ENCODE measurements at regions not wholly inside any gene's neighbourhood (a gene's known extent, or its start where the extent isn't known, plus 50 kb on each side); places are given as distances from the start of the nearest gene placed in this dataset.

DNA sequence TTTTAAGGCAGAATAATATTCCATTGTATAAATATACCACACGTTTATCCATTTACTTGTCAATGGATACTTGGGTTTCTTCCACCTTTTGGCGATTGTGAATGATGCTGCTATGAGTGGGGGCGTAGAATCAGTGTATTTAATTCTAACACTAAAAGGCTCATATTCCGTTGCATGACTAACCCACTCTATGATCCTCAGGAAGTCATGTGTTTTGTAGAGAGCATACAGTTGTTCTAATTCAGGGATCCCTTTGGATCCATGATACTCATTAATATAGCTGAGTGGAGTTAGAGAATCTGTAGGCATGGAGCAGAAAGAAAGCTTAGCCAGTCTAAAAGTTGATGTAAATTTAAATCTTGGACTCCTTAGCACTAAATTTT, 74.2 kb upstream of the TMEM170B start:
- Histone ChIP-seq H3K27ac (no peak overlapping the region), H3K9me3 (no peaks in the 10 kb centered on the region), H3K27me3 (no peaks in the 10 kb centered on the region), H3K4me1 (no peaks in the 10 kb centered on the region), H3K36me3 (no peaks in the 10 kb centered on the region), H3K4me3 (no peak overlapping the region)
- 70 to 91% methylated on average over 4 of the region's 4 CpGs for WGBS, 2 donors
- no peak for DNase-seq
- FAIRE-seq, result no peak
- no peak for TF ChIP-seq CTCF (IDR thresholded peaks at IDR 0.05)
- intact Hi-C loops (cut with DNase I), result no loop called here
- ATAC-seq, result no peak

DNA sequence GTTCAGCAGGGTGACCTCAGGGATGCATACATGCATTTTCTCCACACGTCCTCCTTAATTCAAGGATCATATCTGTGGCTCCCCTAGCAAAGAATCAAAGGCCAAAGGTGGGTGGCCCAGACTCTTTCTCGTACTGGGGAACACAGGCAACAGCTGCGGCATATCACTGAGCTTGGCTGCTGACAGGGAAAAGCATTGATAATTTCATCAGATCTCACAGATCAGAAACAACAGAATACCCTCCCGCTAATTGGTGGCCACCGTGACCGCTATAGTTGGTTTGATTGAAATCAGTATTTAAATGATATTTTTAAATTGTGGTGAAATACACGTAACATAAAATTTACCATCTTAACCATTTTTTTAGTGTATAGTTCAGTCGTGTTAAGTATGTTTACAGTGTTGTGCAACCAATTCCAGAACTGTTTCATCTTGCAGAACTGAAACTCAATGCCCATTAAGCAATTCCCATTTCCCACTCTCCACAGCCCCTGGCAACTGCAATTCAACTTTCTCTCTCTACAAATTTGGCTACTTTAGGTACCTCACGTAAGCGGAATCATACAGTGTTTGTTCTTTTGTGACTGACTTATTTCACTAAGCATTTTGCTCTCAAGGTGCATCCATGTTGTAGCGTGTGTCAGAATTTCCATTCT, 74.7 kb upstream of the TMEM170B start:
- no peak for TF ChIP-seq CTCF (IDR thresholded peaks at IDR 0.05)
- ATAC-seq, result peak in 2 of 4 donors; percentile 38 to 53
- Histone ChIP-seq H3K27ac (no peak overlapping the region), H3K4me1 (no peaks in the 10 kb centered on the region), H3K27me3 (no peaks in the 10 kb centered on the region), H3K4me3 (no peak overlapping the region), H3K36me3 (no peaks in the 10 kb centered on the region), H3K9me3 (no peaks in the 10 kb centered on the region)
- WGBS, 2 donors, result 76 to 79% methylated on average over 11 of the region's 11 CpGs
- no peak for FAIRE-seq
- intact Hi-C loops (cut with DNase I), result no loop called here
- no peak for DNase-seq

GRCh38 chr6:11460837-11461661, 76.5 kb upstream of the TMEM170B start:
- no peak for TF ChIP-seq CTCF (IDR thresholded peaks at IDR 0.05)
- H3K27ac ChIP-seq, result no peak overlapping the region
- no peak for ATAC-seq
- H3K27me3 ChIP-seq, result no peaks in the 10 kb centered on the region
- WGBS, 2 donors, result 71 to 77% methylated on average over 7 of the region's 7 CpGs
- H3K36me3 ChIP-seq, result no peaks in the 10 kb centered on the region
- intact Hi-C loops (cut with DNase I), result no loop called here
- DNase-seq, result no peak
- H3K9me3 ChIP-seq, result no peaks in the 10 kb centered on the region
- no peak for FAIRE-seq
- H3K4me1 ChIP-seq, result no peaks in the 10 kb centered on the region
- H3K4me3 ChIP-seq, result no peak overlapping the region

DNA sequence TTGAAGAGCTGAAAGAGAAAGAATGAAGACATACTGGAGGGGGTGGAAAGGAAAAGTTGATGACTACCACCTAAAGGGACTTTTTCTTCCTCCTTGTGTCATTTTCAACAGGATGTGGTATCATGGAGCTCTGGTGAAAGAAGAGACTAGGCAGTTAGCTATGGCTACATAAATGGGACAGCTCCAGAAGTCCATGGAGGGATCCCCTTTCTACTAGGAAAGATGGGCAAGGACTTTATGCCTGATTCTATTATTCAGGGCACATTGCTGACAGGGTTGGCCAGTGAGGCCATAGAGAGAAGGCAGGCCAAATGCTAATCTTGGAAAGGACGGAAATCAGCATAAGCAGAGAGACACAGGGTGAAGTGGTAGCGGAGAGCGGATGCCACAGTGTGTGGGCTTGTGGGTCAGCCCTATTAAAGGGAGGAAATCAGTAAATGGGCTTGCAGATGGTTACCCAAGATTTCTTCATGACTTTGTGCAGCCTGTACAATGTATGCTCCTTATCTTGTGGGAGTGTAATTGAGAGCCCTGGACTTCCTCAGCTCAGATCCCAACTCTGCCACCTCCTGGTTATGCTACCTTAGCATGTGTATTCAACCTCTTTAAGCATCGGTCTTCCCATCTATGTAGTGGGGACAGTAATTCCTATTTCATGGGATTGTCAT, 77.4 kb upstream of the TMEM170B start:
- Histone ChIP-seq H3K27me3 (no peaks in the 10 kb centered on the region), H3K4me1 (no peaks in the 10 kb centered on the region), H3K4me3 (no peak overlapping the region), H3K9me3 (no peaks in the 10 kb centered on the region), H3K27ac (no peak overlapping the region), H3K36me3 (no peaks in the 10 kb centered on the region)
- intact Hi-C loops (cut with DNase I), result no loop called here
- WGBS, 2 donors, result 85 to 95% methylated on average over 4 of the region's 4 CpGs
- no peak for TF ChIP-seq CTCF (IDR thresholded peaks at IDR 0.05)
- peak in 2 of 4 donors; percentile 37 to 47 for ATAC-seq
- no peak for DNase-seq
- FAIRE-seq, result no peak

Measured in pancreas (tissue), 10 donors.